H7 (cell line): ENCODE measurements at regions not wholly inside any gene's neighbourhood (a gene's known extent, or its start where the extent isn't known, plus 50 kb on each side); places are given as distances from the start of the nearest gene placed in this dataset.

Experiments used
- DNase-seq: peaks from one replicate; pipeline ENCODE4 v3.0.0; 2012
- H3K27me3 ChIP-seq: 2 replicates; pipeline ENCODE4 v1.6.0; 2011; ENCODE audit warnings: mild to moderate bottlenecking, low read length; ENCODE audit not compliant: control insufficient read depth, insufficient read depth
- H3K36me3 ChIP-seq: replicated peaks from 2 replicates; pipeline ENCODE4 v1.5.1; 2011; ENCODE audit warnings: low read length; ENCODE audit not compliant: control insufficient read depth, insufficient read depth
- H3K4me3 ChIP-seq: 2 replicates; pipeline ENCODE4 v1.5.1; 2011; ENCODE audit warnings: low read depth, mild to moderate bottlenecking, control low read depth, low read length, moderate library complexity; ENCODE audit not compliant: insufficient read depth

DNA sequence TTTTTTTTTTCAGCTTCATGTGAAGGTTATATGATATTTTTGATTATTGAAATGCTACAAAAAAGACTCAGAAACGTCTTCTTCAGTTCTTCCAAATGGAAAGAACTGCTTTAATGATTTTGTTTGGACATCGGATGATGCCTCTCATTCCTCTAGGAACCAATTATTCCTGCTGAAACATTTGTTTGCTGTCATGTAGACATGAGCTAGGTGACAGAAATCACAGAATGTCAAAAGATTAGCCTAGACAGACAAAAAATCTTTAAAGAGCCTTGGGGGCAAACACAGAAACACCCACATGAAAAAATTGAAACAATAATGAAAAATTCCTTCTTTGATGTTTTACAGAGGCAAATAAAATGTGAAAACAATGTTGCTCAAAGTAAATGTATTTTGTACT, 244.2 kb upstream of the EDIL3 start:
- no peak for DNase-seq
- no peaks in the 10 kb centered on the region for H3K27me3 ChIP-seq
- H3K36me3 ChIP-seq: no peaks in the 10 kb centered on the region
- no peak overlapping the region for H3K4me3 ChIP-seq

GRCh38 chr5:84623019-84623418, 238.3 kb upstream of the EDIL3 start:
- H3K4me3 ChIP-seq: no peak overlapping the region
- no peak for DNase-seq

GRCh38 chr5:84622461-84622860, 237.8 kb upstream of the EDIL3 start:
- DNase-seq: no peak
- Histone ChIP-seq H3K36me3 (no peaks in the 10 kb centered on the region), H3K4me3 (no peak overlapping the region), H3K27me3 (no peaks in the 10 kb centered on the region)

More at GRCh38 chr5:84623019-84623418, 238.3 kb upstream of the EDIL3 start:
- H3K36me3 ChIP-seq: no peaks in the 10 kb centered on the region
- H3K27me3 ChIP-seq: no peaks in the 10 kb centered on the region

DNA sequence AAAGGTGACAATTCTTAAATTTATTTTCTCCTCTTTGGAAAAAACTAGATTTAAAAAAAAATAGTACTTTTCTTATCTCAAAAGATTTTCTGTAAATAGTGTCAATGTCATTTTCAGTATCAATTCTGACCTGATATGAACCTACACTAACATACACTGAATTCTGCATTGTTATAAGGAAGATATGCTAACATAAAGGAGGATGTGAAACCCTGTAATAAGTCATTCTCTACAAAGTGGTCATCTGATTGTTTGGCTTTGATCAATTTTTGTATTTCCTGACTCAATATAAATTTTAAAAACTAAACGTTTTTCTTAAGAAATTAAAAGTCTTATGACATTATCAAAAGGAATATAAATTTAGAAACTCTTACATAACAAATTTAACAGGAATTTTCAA, 233.6 kb upstream of the EDIL3 start:
- DNase-seq: no peak
- Histone ChIP-seq H3K27me3 (no peaks in the 10 kb centered on the region), H3K4me3 (no peak overlapping the region), H3K36me3 (no peaks in the 10 kb centered on the region)

DNA sequence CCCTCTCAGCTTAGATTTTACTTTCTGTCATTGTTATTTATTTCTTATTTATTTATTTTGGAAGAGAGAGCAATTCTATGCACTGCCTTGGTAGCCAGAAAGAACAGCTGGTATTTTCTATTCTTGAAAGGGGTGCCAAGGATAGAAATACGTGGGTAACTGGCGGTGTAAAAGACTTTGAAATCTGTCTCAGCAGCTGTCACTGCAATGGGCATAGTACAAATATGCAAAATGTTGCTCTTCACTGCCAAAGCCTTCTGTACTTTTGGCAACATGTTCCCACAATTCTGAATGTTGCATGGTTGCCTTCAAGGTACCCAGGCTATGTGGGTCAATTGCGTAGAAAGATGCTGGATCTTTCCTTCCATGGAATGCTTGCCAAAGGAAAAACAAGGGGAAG, 230.2 kb upstream of the EDIL3 start:
- H3K36me3 ChIP-seq: no peaks in the 10 kb centered on the region
- no peak for DNase-seq
- H3K4me3 ChIP-seq: no peak overlapping the region
- H3K27me3 ChIP-seq: no peaks in the 10 kb centered on the region

DNA sequence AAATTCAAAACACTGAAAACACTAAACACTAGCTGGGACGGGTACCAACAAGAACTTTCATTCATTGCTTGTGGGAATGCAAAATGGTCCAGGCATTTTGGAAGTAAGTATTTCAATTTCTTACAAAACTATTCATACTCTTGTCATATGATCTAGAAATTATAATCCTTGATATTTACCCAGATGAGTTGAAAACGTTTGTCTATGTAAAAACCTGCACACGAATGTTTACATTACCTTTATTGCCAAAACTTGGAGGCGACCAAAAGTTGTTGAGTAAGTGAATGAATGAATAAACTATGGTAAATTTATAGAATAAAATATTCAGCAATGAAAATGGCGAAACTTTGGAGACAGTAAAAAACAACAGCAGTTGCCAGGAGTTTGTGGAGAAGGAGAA, 222.1 kb upstream of the EDIL3 start:
- no peak for DNase-seq
- Histone ChIP-seq H3K27me3 (no peaks in the 10 kb centered on the region), H3K36me3 (no peaks in the 10 kb centered on the region), H3K4me3 (no peak overlapping the region)

DNA sequence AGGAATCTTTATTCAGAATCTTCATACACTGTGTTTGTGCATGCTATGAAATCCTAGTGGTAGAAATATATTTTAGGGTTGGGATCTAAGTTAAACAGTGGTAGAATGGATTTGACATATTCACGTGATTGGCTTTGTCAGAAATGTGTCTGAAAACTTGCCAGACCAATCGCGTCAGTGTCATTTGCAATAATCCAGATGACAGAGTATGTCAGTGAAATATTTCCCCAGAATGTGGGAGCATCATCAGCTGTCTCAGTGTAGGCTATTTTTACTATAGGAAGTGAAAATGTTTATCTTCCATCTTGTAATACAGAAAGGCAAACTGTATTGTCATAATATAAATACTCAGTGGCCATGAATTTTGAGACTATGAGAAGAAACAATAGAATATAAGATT, 220.6 kb upstream of the EDIL3 start:
- Histone ChIP-seq H3K27me3 (no peaks in the 10 kb centered on the region), H3K36me3 (no peaks in the 10 kb centered on the region), H3K4me3 (no peak overlapping the region)
- no peak for DNase-seq

DNA sequence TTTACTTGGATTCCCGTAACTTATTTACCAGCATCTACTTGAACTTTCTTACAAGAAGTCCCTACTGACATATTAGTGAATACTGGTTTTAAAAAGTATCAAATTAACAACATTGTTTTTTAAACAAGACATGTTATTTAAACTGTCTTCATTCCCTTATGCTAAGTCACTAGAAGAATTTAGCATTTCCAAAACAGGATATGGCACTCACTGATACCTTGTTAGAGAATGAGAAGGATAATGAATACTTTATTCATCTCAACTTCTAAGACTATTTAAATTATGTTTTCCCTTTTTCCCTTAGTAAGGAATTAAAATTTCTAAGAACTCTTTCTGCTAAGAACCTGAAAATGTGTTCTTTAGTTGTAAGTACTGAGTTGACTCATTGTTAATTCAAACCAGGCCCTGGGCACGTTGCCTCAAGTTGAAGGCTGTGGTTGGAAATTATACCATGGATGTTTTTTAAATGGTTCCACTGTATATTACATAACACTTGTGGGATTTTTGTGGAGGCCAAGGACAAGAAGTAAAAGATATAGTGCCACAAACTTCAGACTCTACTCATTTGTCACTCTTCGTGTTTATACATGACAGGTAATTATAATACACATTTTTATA, 219.0 kb upstream of the EDIL3 start:
- Histone ChIP-seq H3K27me3 (no peaks in the 10 kb centered on the region), H3K4me3 (no peak overlapping the region), H3K36me3 (no peaks in the 10 kb centered on the region)
- no peak for DNase-seq

- Histone ChIP-seq H3K4me3 (no peak overlapping the region), H3K27me3 (no peaks in the 10 kb centered on the region), H3K36me3 (no peaks in the 10 kb centered on the region)
- DNase-seq: no peak
These were observed 217.7 kb upstream of the EDIL3 start for GRCh38 chr5:84602371-84602771.

- Histone ChIP-seq H3K36me3 (no peaks in the 10 kb centered on the region), H3K27me3 (no peaks in the 10 kb centered on the region), H3K4me3 (no peak overlapping the region)
- DNase-seq: no peak
These were observed 215.3 kb upstream of the EDIL3 start for GRCh38 chr5:84599964-84600363.

DNA sequence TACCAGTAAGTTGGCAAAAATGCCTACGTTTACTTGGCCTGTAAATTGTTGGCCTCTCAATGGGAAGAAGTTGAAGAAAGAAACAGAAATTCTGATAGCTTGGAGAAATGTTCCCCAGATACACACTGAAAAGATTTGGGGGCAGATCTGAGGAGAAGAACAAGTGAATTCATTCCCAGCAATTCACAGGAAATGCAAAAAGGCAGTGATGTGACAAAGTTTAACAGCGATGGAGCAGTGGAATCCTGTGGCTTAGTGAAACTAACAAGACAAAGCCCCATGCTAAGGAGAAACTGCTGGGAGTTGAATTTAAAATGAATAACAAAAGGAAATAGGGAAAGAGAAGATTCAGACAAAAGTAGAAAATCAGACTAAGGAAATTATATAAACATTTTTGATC, 213.2 kb upstream of the EDIL3 start:
- no peaks in the 10 kb centered on the region for H3K27me3 ChIP-seq
- H3K4me3 ChIP-seq: no peak overlapping the region
- DNase-seq: peak; percentile 13
- H3K36me3 ChIP-seq: no peaks in the 10 kb centered on the region

DNA sequence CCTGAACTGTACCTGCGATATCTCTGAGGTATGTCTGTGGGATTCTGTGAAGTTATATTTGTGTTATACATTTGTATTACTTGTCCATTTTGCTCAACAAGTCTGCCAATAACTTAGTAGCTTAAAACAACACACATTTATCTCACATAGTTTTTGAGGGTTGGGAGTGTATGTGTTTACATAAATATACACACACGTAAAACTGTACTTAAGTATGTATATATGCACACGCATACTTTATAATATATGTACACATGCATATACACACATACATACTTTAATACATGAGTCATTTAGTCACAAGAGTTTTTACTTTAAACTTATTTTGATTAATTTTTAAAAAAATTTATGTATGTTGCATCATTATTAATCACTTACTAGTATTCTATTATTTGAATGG, 205.9 kb upstream of the EDIL3 start:
- no peak overlapping the region for H3K4me3 ChIP-seq
- no peaks in the 10 kb centered on the region for H3K27me3 ChIP-seq
- no peaks in the 10 kb centered on the region for H3K36me3 ChIP-seq
- no peak for DNase-seq

DNA sequence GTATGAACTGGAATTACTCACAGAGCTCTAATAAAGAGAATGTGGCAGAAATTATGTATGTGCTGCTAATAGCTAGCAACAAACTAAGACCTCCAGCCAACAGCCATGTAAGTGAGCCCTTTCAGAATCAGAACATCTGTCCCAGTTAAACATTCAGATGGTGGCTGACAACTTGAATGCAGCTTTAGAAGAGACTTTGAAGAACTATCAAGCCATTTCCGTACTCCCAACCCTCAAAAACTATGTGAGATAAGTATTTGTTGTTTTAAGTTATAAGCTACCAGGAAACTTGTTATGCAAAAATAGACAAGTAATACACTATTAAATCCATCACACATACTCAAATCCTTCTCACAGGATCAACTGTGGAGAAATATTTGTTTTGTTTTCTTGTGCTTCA, 205.2 kb upstream of the EDIL3 start:
- H3K4me3 ChIP-seq: no peak overlapping the region
- H3K27me3 ChIP-seq: no peaks in the 10 kb centered on the region
- H3K36me3 ChIP-seq: no peaks in the 10 kb centered on the region
- DNase-seq: no peak

DNA sequence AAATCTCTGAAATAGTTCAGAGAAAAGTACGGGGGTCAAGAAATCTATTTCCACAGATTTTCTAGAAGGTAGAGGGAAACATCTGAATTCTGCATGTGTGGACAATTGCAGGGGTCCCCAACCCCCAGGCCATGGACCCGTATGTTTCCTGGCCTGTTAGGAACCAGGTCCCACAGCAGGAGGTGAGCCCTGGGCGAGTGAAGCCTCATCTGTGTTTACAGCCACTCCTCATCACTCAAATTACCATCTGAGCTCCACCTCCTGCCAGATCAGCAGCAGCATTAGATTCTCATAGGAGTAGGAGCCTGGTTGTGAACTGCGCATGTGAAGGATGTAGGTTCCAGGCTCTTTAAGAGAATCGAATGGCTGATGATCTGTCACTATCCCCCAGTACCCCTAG, 200.5 kb upstream of the EDIL3 start:
- H3K36me3 ChIP-seq: no peaks in the 10 kb centered on the region
- no peak for DNase-seq
- H3K27me3 ChIP-seq: no peaks in the 10 kb centered on the region
- H3K4me3 ChIP-seq: no peak overlapping the region

DNA sequence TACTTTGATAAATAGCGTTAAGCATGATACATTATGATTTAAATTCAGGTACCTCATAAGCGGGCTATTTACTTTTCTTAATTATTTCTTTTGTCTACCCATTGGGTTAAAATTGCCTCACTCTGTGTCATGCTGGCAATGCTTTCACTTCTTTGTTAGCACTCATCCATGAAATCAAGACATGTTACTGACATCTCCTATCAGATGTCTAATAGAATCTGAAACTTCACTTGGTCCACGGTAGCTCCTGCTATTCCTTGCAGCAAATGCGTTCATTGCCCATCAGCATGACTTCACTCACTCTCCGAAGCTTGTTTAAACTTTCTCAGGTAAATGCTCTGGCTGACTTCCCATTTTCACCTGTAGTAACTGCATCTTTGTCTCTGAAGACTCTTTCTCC, 193.5 kb upstream of the EDIL3 start:
- no peak for DNase-seq

DNA sequence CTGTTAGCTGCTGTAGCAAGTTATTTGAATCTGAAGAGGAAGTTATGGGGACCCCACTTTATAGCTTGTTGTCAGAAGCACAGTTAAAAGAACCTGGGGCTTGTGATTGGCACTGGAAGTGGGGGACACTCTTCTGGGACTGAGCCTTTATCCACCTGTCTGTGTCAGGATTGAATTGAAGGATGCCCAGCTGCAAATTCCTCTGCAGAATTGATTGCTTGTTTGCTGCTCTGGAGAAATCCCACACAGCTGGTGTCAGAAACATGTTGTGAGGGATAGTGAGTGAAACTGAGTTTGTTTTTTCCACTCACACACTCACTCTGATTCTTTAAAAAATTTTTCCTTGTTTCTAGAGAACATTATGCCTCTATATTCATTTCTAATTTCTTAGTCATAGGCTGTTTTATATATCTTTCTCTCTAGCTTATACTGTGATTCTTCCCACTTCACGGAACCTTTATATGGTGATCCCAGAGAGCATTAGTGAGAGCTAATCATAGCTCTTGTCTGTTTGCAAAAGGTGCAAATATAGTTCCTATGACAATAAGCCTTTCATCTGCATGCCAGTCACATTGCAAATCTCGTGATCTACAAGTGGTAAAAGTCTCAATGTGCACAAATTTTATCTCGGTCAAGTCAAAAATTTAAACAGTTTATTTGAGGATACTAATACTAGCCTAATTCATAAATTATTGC, 188.5 kb upstream of the EDIL3 start:
- Histone ChIP-seq H3K4me3 (no peak overlapping the region), H3K27me3 (no peaks in the 10 kb centered on the region), H3K36me3 (no peaks in the 10 kb centered on the region)
- no peak for DNase-seq

More for the DNA sequence above, 193.5 kb upstream of the EDIL3 start:
- Histone ChIP-seq H3K4me3 (no peak overlapping the region), H3K27me3 (no peaks in the 10 kb centered on the region), H3K36me3 (no peaks in the 10 kb centered on the region)
